H1 (cell line): ENCODE measurements at regions not wholly inside any gene's neighbourhood (a gene's known extent, or its start where the extent isn't known, plus 50 kb on each side); places are given as distances from the start of the nearest gene placed in this dataset.

ENCODE experiments used
- ATF2 ChIP-seq: IDR thresholded peaks from 2 replicates; pipeline ENCODE4 v1.6.1; 2012; ENCODE audit warnings: low read length, inconsistent platforms
- CHD7 ChIP-seq: fragments of 300-600 bp; sonication (generic); IDR thresholded peaks from 2 replicates; pipeline ENCODE4 v1.7.1; 2012; ENCODE audit warnings: low read length, moderate library complexity, mild to moderate bottlenecking, inconsistent platforms; ENCODE audit not compliant: insufficient replicate concordance
- GTF2F1 ChIP-seq: IDR thresholded peaks from 2 replicates; pipeline ENCODE4 v1.6.1; 2012; ENCODE audit warnings: low read depth, low read length, improper control_type of control experiment, borderline replicate concordance
- POLR2A ChIP-seq, 2 experiments: IDR thresholded peaks; 1 replicate in 1 of 2; 2 replicates in 1 of 2; pipeline ENCODE4 v1.6.1; 2011; ENCODE audit warnings: low read depth in 2 of 2, low read length in 2 of 2, mild to moderate bottlenecking in 2 of 2; ENCODE audit errors: control extremely low read depth in 1 of 2
- RAD21 ChIP-seq, 2 experiments: IDR thresholded peaks in 1 of 2; conservative IDR thresholded peaks in 1 of 2; 2 replicates each; pipeline ENCODE4 v1.6.1; 2011; ENCODE audit warnings: low read depth in 2 of 2, low read length in 2 of 2, improper control_type of control experiment in 1 of 2, inconsistent platforms in 1 of 2, mild to moderate bottlenecking in 1 of 2, moderate library complexity in 1 of 2
- SP2 ChIP-seq: IDR thresholded peaks from 2 replicates; pipeline ENCODE4 v1.6.1; 2012; ENCODE audit warnings: mild to moderate bottlenecking, low read length, inconsistent platforms
- TAF7 ChIP-seq: optimal IDR thresholded peaks from 2 replicates; pipeline ENCODE3; 2011; ENCODE audit warnings: low read depth, mild to moderate bottlenecking, inconsistent platforms, low read length, moderate library complexity, borderline replicate concordance
- TCF12 ChIP-seq: IDR thresholded peaks from 2 replicates; pipeline ENCODE4 v1.6.1; 2011; ENCODE audit warnings: low read depth, mild to moderate bottlenecking, low read length

- TF ChIP-seq CHD7 (no peak), GTF2F1 (no peak), SP2 (no peak), RAD21 (IDR thresholded peaks at IDR 0.05 in 1 of 2, conservative IDR thresholded peaks at IDR 0.05 in 1 of 2; ENCODE audit: low read depth in 2 of 2, low read length in 2 of 2) (no peak), POLR2A (IDR thresholded peaks at IDR 0.05; ENCODE audit: control extremely low read depth in 1 of 2, low read depth in 2 of 2, low read length in 2 of 2) (no peak), ATF2 (no peak), TCF12 (no peak), TAF7 (no peak)
- TF ChIP-seq, all 59 proteins: peak for 0
Measured at GRCh38 chr1:216916890-216917438, 193.7 kb upstream of the ESRRG start (continued).
